ENCODE measurements at regions not wholly inside any gene's neighbourhood (a gene's known extent, or its start where the extent isn't known, plus 50 kb on each side); places are given as distances from the start of the nearest gene placed in this dataset.

- ATAC-seq = no peak
- H3K27me3 ChIP-seq (ENCODE audit: low read depth) = peaks cover 5% of the 10 kb centered on the region
- intact Hi-C loops (cut with DNase I) = no loop called here
Measured at GRCh38 chr9:96089452-96090085, 212.4 kb downstream of the HSD17B3 start.

GRCh38 chr9:96088510-96088909 is 213.0 kb downstream of the ERCC6L2 start:
- DNase-seq = no peak
- ATAC-seq = no peak
- Histone ChIP-seq H3K27ac (no peak overlapping the region), H3K9me3 (no peaks in the 10 kb centered on the region), H3K4me3 (no peak overlapping the region), H3K27me3 (ENCODE audit: low read depth) (peaks cover 5% of the 10 kb centered on the region), H3K4me1 (no peaks in the 10 kb centered on the region), H3K36me3 (no peaks in the 10 kb centered on the region)
- intact Hi-C loops (cut with DNase I) = no loop called here
- no peak for TF ChIP-seq CTCF (IDR thresholded peaks at IDR 0.05)

More at GRCh38 chr9:96089452-96090085, 212.4 kb downstream of the HSD17B3 start:
- Histone ChIP-seq H3K27ac (no peak overlapping the region), H3K9me3 (no peaks in the 10 kb centered on the region), H3K4me3 (no peak overlapping the region), H3K4me1 (no peaks in the 10 kb centered on the region), H3K36me3 (no peaks in the 10 kb centered on the region)
- no peak for DNase-seq
- TF ChIP-seq CTCF (IDR thresholded peaks at IDR 0.05) = no peak

- Histone ChIP-seq H3K4me3 (no peak overlapping the region), H3K27me3 (ENCODE audit: low read depth) (peaks cover 5% of the 10 kb centered on the region), H3K36me3 (no peaks in the 10 kb centered on the region), H3K27ac (no peak overlapping the region), H3K4me1 (no peaks in the 10 kb centered on the region), H3K9me3 (no peaks in the 10 kb centered on the region)
- DNase-seq = no peak
- no peak for TF ChIP-seq CTCF (IDR thresholded peaks at IDR 0.05)
- no peak for ATAC-seq
- intact Hi-C loops (cut with DNase I) = no loop called here
Measured at GRCh38 chr9:96087669-96088299, 212.3 kb downstream of the ERCC6L2 start.

- Histone ChIP-seq H3K9me3 (no peaks in the 10 kb centered on the region), H3K27me3 (ENCODE audit: low read depth) (peaks cover 9% of the 10 kb centered on the region), H3K4me1 (no peaks in the 10 kb centered on the region), H3K4me3 (no peak overlapping the region), H3K27ac (no peak overlapping the region), H3K36me3 (no peaks in the 10 kb centered on the region)
- no peak for TF ChIP-seq CTCF (IDR thresholded peaks at IDR 0.05)
- ATAC-seq (no peak), DNase-seq (no peak)
- intact Hi-C loops (cut with DNase I) = no loop called here
Measured at GRCh38 chr9:96086936-96087571, 211.6 kb downstream of the ERCC6L2 start.

- no peak for DNase-seq
- no peaks in the 10 kb centered on the region for H3K4me1 ChIP-seq
- H3K36me3 ChIP-seq = no peaks in the 10 kb centered on the region
- H3K27ac ChIP-seq = no peak overlapping the region
- peaks cover 10% of the 10 kb centered on the region for H3K27me3 ChIP-seq (ENCODE audit: low read depth)
- H3K9me3 ChIP-seq = no peaks in the 10 kb centered on the region
- no peak for ATAC-seq
- H3K4me3 ChIP-seq = no peak overlapping the region
- TF ChIP-seq CTCF (IDR thresholded peaks at IDR 0.05) = no peak
- intact Hi-C loops (cut with DNase I) = no loop called here
Measured at GRCh38 chr9:96085491-96086143, 210.1 kb downstream of the ERCC6L2 start.
